ENCODE measurements at regions not wholly inside any gene's neighbourhood (a gene's known extent, or its start where the extent isn't known, plus 50 kb on each side); places are given as distances from the start of the nearest gene placed in this dataset.

- H3K27ac ChIP-seq: no peak overlapping the region
- H3K27me3 ChIP-seq: peaks cover 11% of the 10 kb centered on the region
- H3K9me3 ChIP-seq (ENCODE audit: low read depth): no peaks in the 10 kb centered on the region
- 78% methylated on average over 3 of the region's 3 CpGs for WGBS (ENCODE audit: low lambda C conversion rate, missing lambda C conversion rate)
- no peak for TF ChIP-seq CTCF (IDR thresholded peaks at IDR 0.05; ENCODE audit: poor library complexity)
- TF ChIP-seq EZH2phosphoT487 (IDR thresholded peaks at IDR 0.05; ENCODE audit: low read depth, severe bottlenecking, unreplicated experiment): no peak
- no peak for TF ChIP-seq EZH2 (IDR thresholded peaks at IDR 0.05; ENCODE audit: borderline replicate concordance)
- H3K4me3 ChIP-seq: no peak overlapping the region
- H3K79me2 ChIP-seq: no peaks in the 10 kb centered on the region
- no peak overlapping the region for H3K4me2 ChIP-seq
- H4K20me1 ChIP-seq (ENCODE audit: insufficient read depth, poor library complexity, severe bottlenecking): no peaks in the 10 kb centered on the region
- no peaks in the 10 kb centered on the region for H3K9me2 ChIP-seq (replicated peaks; ENCODE audit: insufficient read depth)
- H2AFZ ChIP-seq: no peak overlapping the region
- H3K36me3 ChIP-seq (replicated peaks; ENCODE audit: insufficient read depth, low read depth): no peaks in the 10 kb centered on the region
- DNase-seq (ENCODE audit: low spot score): no peak
- H3K4me1 ChIP-seq (ENCODE audit: insufficient read depth): no peaks in the 10 kb centered on the region
Observed at GRCh38 chr2:224312741-224313140, 89.2 kb downstream of the FAM124B start.

- no peaks in the 10 kb centered on the region for H3K36me3 ChIP-seq (replicated peaks; ENCODE audit: insufficient read depth, low read depth)
- 78% methylated on average over 8 of the region's 8 CpGs for WGBS (ENCODE audit: low lambda C conversion rate, missing lambda C conversion rate)
- TF ChIP-seq CTCF (IDR thresholded peaks at IDR 0.05; ENCODE audit: poor library complexity) (no peak), EZH2phosphoT487 (IDR thresholded peaks at IDR 0.05; ENCODE audit: low read depth, severe bottlenecking, unreplicated experiment) (no peak)
Observed at GRCh38 chr2:224310943-224311625, 90.8 kb downstream of the FAM124B start.

GRCh38 chr2:224309176-224309575 is 92.7 kb downstream of the FAM124B start:
- 89% methylated on average over 4 of the region's 4 CpGs for WGBS (ENCODE audit: low lambda C conversion rate, missing lambda C conversion rate)
- no peaks in the 10 kb centered on the region for H3K9me3 ChIP-seq (ENCODE audit: low read depth)
- H3K27me3 ChIP-seq: peaks cover 11% of the 10 kb centered on the region
- H3K27ac ChIP-seq: no peak overlapping the region
- TF ChIP-seq CTCF (IDR thresholded peaks at IDR 0.05; ENCODE audit: poor library complexity) (no peak), EZH2phosphoT487 (IDR thresholded peaks at IDR 0.05; ENCODE audit: low read depth, severe bottlenecking, unreplicated experiment) (no peak), EZH2 (IDR thresholded peaks at IDR 0.05; ENCODE audit: borderline replicate concordance) (no peak)
- no peaks in the 10 kb centered on the region for H3K9me2 ChIP-seq (replicated peaks; ENCODE audit: insufficient read depth)
- no peak for DNase-seq (ENCODE audit: low spot score)
- no peak overlapping the region for H3K4me2 ChIP-seq
- no peaks in the 10 kb centered on the region for H3K79me2 ChIP-seq
- no peaks in the 10 kb centered on the region for H3K4me1 ChIP-seq (ENCODE audit: insufficient read depth)
- H3K36me3 ChIP-seq (replicated peaks; ENCODE audit: insufficient read depth, low read depth): no peaks in the 10 kb centered on the region
- no peak overlapping the region for H3K4me3 ChIP-seq
- H4K20me1 ChIP-seq (ENCODE audit: insufficient read depth, poor library complexity, severe bottlenecking): no peaks in the 10 kb centered on the region
- no peak overlapping the region for H2AFZ ChIP-seq

More at GRCh38 chr2:224310943-224311625, 90.8 kb downstream of the FAM124B start:
- H4K20me1 ChIP-seq (ENCODE audit: insufficient read depth, poor library complexity, severe bottlenecking): no peaks in the 10 kb centered on the region
- H3K79me2 ChIP-seq: no peaks in the 10 kb centered on the region
- H3K27ac ChIP-seq: no peak overlapping the region
- no peaks in the 10 kb centered on the region for H3K4me1 ChIP-seq (ENCODE audit: insufficient read depth)
- no peak overlapping the region for H3K4me3 ChIP-seq
- no peak overlapping the region for H2AFZ ChIP-seq
- no peaks in the 10 kb centered on the region for H3K9me3 ChIP-seq (ENCODE audit: low read depth)
- peaks cover 11% of the 10 kb centered on the region for H3K27me3 ChIP-seq
- H3K4me2 ChIP-seq: no peak overlapping the region
- H3K9me2 ChIP-seq (replicated peaks; ENCODE audit: insufficient read depth): no peaks in the 10 kb centered on the region
- no peak for DNase-seq (ENCODE audit: low spot score)

Data from hepatocyte (in vitro differentiated cells).